GM19193 (cell line): ENCODE measurements at regions not wholly inside any gene's neighbourhood (a gene's known extent, or its start where the extent isn't known, plus 50 kb on each side); places are given as distances from the start of the nearest gene placed in this dataset.

ENCODE experiments used
- POLR2A ChIP-seq: IDR thresholded peaks from 4 replicates; pipeline ENCODE4 v1.6.1; 2011; ENCODE audit not compliant: insufficient read depth, insufficient read length; ENCODE audit errors: extremely low read depth

DNA sequence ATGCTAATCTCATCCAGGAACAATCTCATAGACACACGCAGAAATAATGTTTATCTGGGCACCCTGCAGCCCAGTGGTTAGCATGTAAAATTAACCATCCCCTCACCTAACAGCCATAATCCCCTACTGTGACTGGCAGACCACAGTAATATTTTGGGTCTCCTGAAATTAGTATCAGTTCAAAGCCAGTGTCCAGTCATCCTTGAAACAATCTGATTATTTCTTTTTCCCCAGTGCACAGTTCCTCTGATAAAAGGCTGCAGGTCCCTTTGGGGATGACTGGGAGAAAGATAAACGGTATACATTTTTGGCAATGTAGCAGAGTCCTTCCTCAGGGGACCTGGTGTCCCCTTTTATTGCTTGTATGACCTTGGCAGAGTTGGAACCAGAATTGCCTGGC lies 50.4 kb upstream of the CYSLTR2 start:
- TF ChIP-seq POLR2A, result no peak
